ENCODE measurements at regions not wholly inside any gene's neighbourhood (a gene's known extent, or its start where the extent isn't known, plus 50 kb on each side); places are given as distances from the start of the nearest gene placed in this dataset.
"Not testable (repeated sequence)": the region's sequence is repeated elsewhere in the genome, so short reads cannot be mapped to it uniquely, and the experiment has no call there.

GRCh38 chr1:60606921-60607320 is 475.4 kb upstream of the NFIA start:
- TF ChIP-seq EZH2 (IDR thresholded peaks at IDR 0.05; ENCODE audit: low read length, missing control alignments); CTCF (conservative IDR thresholded peaks at IDR 0.05 in 1 of 2, IDR thresholded peaks at IDR 0.05 in 1 of 2; ENCODE audit: low read depth in 1 of 2, low read length in 2 of 2): not testable (repeated sequence)

Measured in fibroblast of lung (primary cell).